Naive thymus-derived CD4-positive, alpha-beta T cell (primary cell): ENCODE measurements at regions not wholly inside any gene's neighbourhood (a gene's known extent, or its start where the extent isn't known, plus 50 kb on each side); places are given as distances from the start of the nearest gene placed in this dataset.

Source experiments
- ATAC-seq: fragments of 150-1000 bp; cut with Tn5 transposase; 2 replicates; pipeline ENCODE4 v1.10.0; 2021; ENCODE audit warnings: mild to moderate bottlenecking, moderate library complexity
- CTCF ChIA-PET: fragments of 350-600 bp; sonication (Branson Sonifier 250); formaldehyde crosslinking; loops from one replicate; lab custom pipeline; 2021; ENCODE audit warnings: antibody characterized with exemption; lab: Charles Lee
- POLR2A ChIA-PET: fragments of 350-600 bp; sonication (Branson Sonifier 250); formaldehyde crosslinking; loops from one replicate; lab custom pipeline; 2021; ENCODE audit warnings: antibody characterized with exemption, inconsistent platforms; lab: Charles Lee
- DNase-seq, 9 donors: peaks; one replicate each; pipeline versions ENCODE4 v3.0.0 to v3.0.0-alpha.2; 2020 to 2022; ENCODE audit warnings: mixed read lengths in 1 of 9
- H3K27ac ChIP-seq: one replicate; pipeline ENCODE4 v1.7.0; 2013; ENCODE audit warnings: mild to moderate bottlenecking, low read depth, low read length, moderate library complexity
- H3K27me3 ChIP-seq, 2 donors: one replicate each; pipeline ENCODE4 v1.7.0; 2013; ENCODE audit warnings: low read length in 2 of 2, mild to moderate bottlenecking in 2 of 2, moderate library complexity in 2 of 2; ENCODE audit not compliant: control insufficient read depth in 2 of 2, insufficient read depth in 2 of 2
- H3K36me3 ChIP-seq, 3 experiments: 1 replicate in 2 of 3; 2 replicates in 1 of 3; pipeline ENCODE4 v1.7.0; 2013; ENCODE audit warnings: low read length in 3 of 3, mild to moderate bottlenecking in 3 of 3, moderate library complexity in 1 of 3; ENCODE audit not compliant: insufficient read depth in 3 of 3, control insufficient read depth in 2 of 3
- H3K4me1 ChIP-seq, 2 donors: one replicate each; pipeline ENCODE4 v1.7.0; 2013; ENCODE audit warnings: low read length in 2 of 2, mild to moderate bottlenecking in 2 of 2, moderate library complexity in 1 of 2; ENCODE audit not compliant: control insufficient read depth in 2 of 2, insufficient read depth in 2 of 2
- H3K4me3 ChIP-seq: 2 replicates; pipeline ENCODE4 v1.7.0; 2013; ENCODE audit warnings: mild to moderate bottlenecking, low read length
- H3K9me3 ChIP-seq, 3 experiments: 1 replicate in 2 of 3; 2 replicates in 1 of 3; pipeline ENCODE4 v1.7.0; 2013; ENCODE audit warnings: low read length in 3 of 3; ENCODE audit not compliant: control insufficient read depth in 2 of 3
- H3K27ac Mint-ChIP-seq, 9 donors: one replicate each; pipeline ENCODE4 v1.8.0; 2020 to 2022; ENCODE audit warnings: mixed read lengths in 9 of 9, mild to moderate bottlenecking in 8 of 9, moderate library complexity in 5 of 9, inconsistent platforms in 2 of 9
- H3K27me3 Mint-ChIP-seq, 5 donors: one replicate each; pipeline ENCODE4 v1.8.0; 2021 to 2022; ENCODE audit warnings: mixed read lengths in 5 of 5, mild to moderate bottlenecking in 1 of 5
- H3K36me3 Mint-ChIP-seq, 5 donors: one replicate each; pipeline ENCODE4 v1.8.0; 2020 to 2022; ENCODE audit warnings: mixed read lengths in 5 of 5, mild to moderate bottlenecking in 3 of 5, inconsistent platforms in 1 of 5
- H3K4me1 Mint-ChIP-seq, 7 donors: one replicate each; pipeline ENCODE4 v1.8.0; 2020 to 2022; ENCODE audit warnings: mixed read lengths in 7 of 7, mild to moderate bottlenecking in 3 of 7, inconsistent platforms in 1 of 7
- H3K4me3 Mint-ChIP-seq, 10 donors: one replicate each; pipeline ENCODE4 v1.8.0; 2020 to 2022; ENCODE audit warnings: mild to moderate bottlenecking in 10 of 10, mixed read lengths in 10 of 10, moderate library complexity in 6 of 10, inconsistent platforms in 2 of 10
- H3K9me3 Mint-ChIP-seq, 11 donors: one replicate each; pipeline ENCODE4 v1.8.0; 2020 to 2022; ENCODE audit warnings: mixed read lengths in 11 of 11, mild to moderate bottlenecking in 4 of 11, inconsistent platforms in 1 of 11, moderate library complexity in 1 of 11
- intact Hi-C, 2 donors: fragments of 100-400 bp; cut with micrococcal nuclease; formaldehyde crosslinking; loops; one replicate each; pipeline ENCODE4 v1.15.1; 2023

GRCh38 chr10:44192435-44192834, 192.5 kb downstream of the CXCL12 start:
- Histone ChIP-seq H3K27ac (no peak overlapping the region), H3K4me1 (no peaks in the 10 kb centered on the region), H3K27me3 (no peaks in the 10 kb centered on the region), H3K9me3 (no peaks in the 10 kb centered on the region), H3K36me3 (no peaks in the 10 kb centered on the region), H3K4me3 (no peak overlapping the region)
- ChIA-PET POLR2A (no interaction called here), CTCF (no interaction called here)
- intact Hi-C loops = no loop called here
- Mint-ChIP-seq H3K4me3 (no peak overlapping the region), H3K4me1 (peaks cover 0 to 1% (median 0%) of the 10 kb centered on the region in 7 donors), H3K9me3 (peaks cover 0 to 17% (median 4%) of the 10 kb centered on the region in 11 donors), H3K36me3 (peaks cover 0 to 4% (median 0%) of the 10 kb centered on the region in 5 donors), H3K27me3 (peaks cover 0 to 15% (median 9%) of the 10 kb centered on the region in 5 donors), H3K27ac (peak overlapping the region in 1 of 9 donors; percentile 53)
- DNase-seq = no peak
- ATAC-seq = no peak

GRCh38 chr10:44190541-44190940, 194.4 kb downstream of the CXCL12 start:
- peaks cover 0 to 17% (median 4%) of the 10 kb centered on the region in 11 donors for H3K9me3 Mint-ChIP-seq
- CTCF ChIA-PET = no interaction called here

GRCh38 chr10:44186821-44187220, 198.1 kb downstream of the CXCL12 start:
- Mint-ChIP-seq H3K36me3 (peaks cover 0 to 4% (median 0%) of the 10 kb centered on the region in 5 donors), H3K27me3 (peaks cover 0 to 30% (median 16%) of the 10 kb centered on the region in 5 donors), H3K4me3 (no peak overlapping the region), H3K27ac (no peak overlapping the region), H3K4me1 (no peaks in the 10 kb centered on the region), H3K9me3 (peaks cover 0 to 17% (median 4%) of the 10 kb centered on the region in 11 donors)
- DNase-seq = no peak
- ATAC-seq = no peak
- intact Hi-C loops = no loop called here
- H3K9me3 ChIP-seq = no peaks in the 10 kb centered on the region
- H3K36me3 ChIP-seq = no peaks in the 10 kb centered on the region
- no peak overlapping the region for H3K4me3 ChIP-seq
- H3K4me1 ChIP-seq = no peaks in the 10 kb centered on the region
- no peaks in the 10 kb centered on the region for H3K27me3 ChIP-seq
- H3K27ac ChIP-seq = no peak overlapping the region
- CTCF ChIA-PET = no interaction called here
- POLR2A ChIA-PET = no interaction called here

More at GRCh38 chr10:44190541-44190940, 194.4 kb downstream of the CXCL12 start:
- H3K4me1 ChIP-seq = no peaks in the 10 kb centered on the region
- ATAC-seq (no peak), DNase-seq (no peak)
- no peak overlapping the region for H3K27ac Mint-ChIP-seq
- intact Hi-C loops = no loop called here
- H3K27ac ChIP-seq = no peak overlapping the region
- peaks cover 0 to 16% (median 10%) of the 10 kb centered on the region in 5 donors for H3K27me3 Mint-ChIP-seq
- no peaks in the 10 kb centered on the region for H3K27me3 ChIP-seq
- H3K4me3 Mint-ChIP-seq = no peak overlapping the region
- H3K4me1 Mint-ChIP-seq = peaks cover 0 to 1% (median 0%) of the 10 kb centered on the region in 7 donors
- POLR2A ChIA-PET = no interaction called here
- no peaks in the 10 kb centered on the region for H3K9me3 ChIP-seq
- no peak overlapping the region for H3K4me3 ChIP-seq
- H3K36me3 Mint-ChIP-seq = peaks cover 0 to 4% (median 0%) of the 10 kb centered on the region in 5 donors
- no peaks in the 10 kb centered on the region for H3K36me3 ChIP-seq

- Mint-ChIP-seq H3K9me3 (peaks cover 0 to 16% (median 4%) of the 10 kb centered on the region in 11 donors), H3K27me3 (peaks cover 0 to 30% (median 16%) of the 10 kb centered on the region in 5 donors), H3K27ac (no peak overlapping the region), H3K4me1 (no peaks in the 10 kb centered on the region), H3K4me3 (no peak overlapping the region), H3K36me3 (peaks cover 0 to 4% (median 0%) of the 10 kb centered on the region in 5 donors)
- ChIA-PET POLR2A (no interaction called here), CTCF (no interaction called here)
- ATAC-seq = no peak
- no peaks in the 10 kb centered on the region for H3K4me1 ChIP-seq
- H3K27me3 ChIP-seq = no peaks in the 10 kb centered on the region
- no peaks in the 10 kb centered on the region for H3K36me3 ChIP-seq
- H3K27ac ChIP-seq = no peak overlapping the region
- intact Hi-C loops = no loop called here
- H3K9me3 ChIP-seq = no peaks in the 10 kb centered on the region
- no peak for DNase-seq
- H3K4me3 ChIP-seq = no peak overlapping the region
Observed at GRCh38 chr10:44186150-44186549, 198.7 kb downstream of the CXCL12 start.

GRCh38 chr10:44185315-44185666, 199.6 kb downstream of the CXCL12 start:
- DNase-seq (no peak), ATAC-seq (no peak)
- H3K27ac ChIP-seq = no peak overlapping the region
- Mint-ChIP-seq H3K4me3 (no peak overlapping the region), H3K4me1 (no peaks in the 10 kb centered on the region), H3K27ac (no peak overlapping the region), H3K27me3 (peaks cover 0 to 30% (median 16%) of the 10 kb centered on the region in 5 donors), H3K36me3 (peaks cover 0 to 4% (median 0%) of the 10 kb centered on the region in 5 donors), H3K9me3 (peaks cover 0 to 11% (median 2%) of the 10 kb centered on the region in 11 donors)
- H3K4me1 ChIP-seq = no peaks in the 10 kb centered on the region
- H3K9me3 ChIP-seq = no peaks in the 10 kb centered on the region
- H3K36me3 ChIP-seq = no peaks in the 10 kb centered on the region
- POLR2A ChIA-PET = no interaction called here
- H3K27me3 ChIP-seq = no peaks in the 10 kb centered on the region
- intact Hi-C loops = no loop called here
- H3K4me3 ChIP-seq = no peak overlapping the region
- CTCF ChIA-PET = no interaction called here

- Mint-ChIP-seq H3K27me3 (peaks cover 0 to 30% (median 16%) of the 10 kb centered on the region in 5 donors), H3K9me3 (peaks cover 0 to 11% (median 2%) of the 10 kb centered on the region in 11 donors), H3K36me3 (peaks cover 0 to 4% (median 0%) of the 10 kb centered on the region in 5 donors), H3K27ac (no peak overlapping the region), H3K4me1 (no peaks in the 10 kb centered on the region), H3K4me3 (no peak overlapping the region)
- ChIA-PET POLR2A (no interaction called here), CTCF (no interaction called here)
- Histone ChIP-seq H3K27me3 (no peaks in the 10 kb centered on the region), H3K36me3 (no peaks in the 10 kb centered on the region), H3K9me3 (no peaks in the 10 kb centered on the region), H3K27ac (no peak overlapping the region), H3K4me3 (no peak overlapping the region), H3K4me1 (no peaks in the 10 kb centered on the region)
- intact Hi-C loops = no loop called here
- DNase-seq = no peak
- ATAC-seq = no peak
Observed at GRCh38 chr10:44184633-44185314, 200.1 kb downstream of the CXCL12 start.
